ENCODE measurements at regions not wholly inside any gene's neighbourhood (a gene's known extent, or its start where the extent isn't known, plus 50 kb on each side); places are given as distances from the start of the nearest gene placed in this dataset.

DNA sequence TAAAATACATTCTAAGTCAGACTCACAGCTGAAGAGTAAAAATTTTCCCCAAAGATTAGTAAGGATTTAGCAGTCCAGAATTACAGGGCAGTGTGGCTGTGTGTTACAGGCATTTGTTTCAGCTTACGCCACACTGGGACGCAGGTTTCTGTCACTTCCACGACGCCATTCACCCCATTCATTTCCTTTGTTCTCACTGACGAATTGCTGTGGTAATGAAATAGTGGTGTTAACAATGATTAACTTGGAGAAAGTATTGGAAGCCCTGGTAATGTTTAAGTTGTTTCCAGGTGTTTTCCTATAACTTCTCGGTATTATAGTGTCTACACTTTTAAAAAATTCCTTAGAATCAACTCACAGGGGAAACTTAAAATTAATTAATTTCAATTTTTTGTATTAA lies 370.9 kb downstream of the SH2D4B start:
- Histone ChIP-seq H3K9ac (ENCODE audit: low read length) (no peak overlapping the region), H3K27me3 (replicated peaks; ENCODE audit: control insufficient read depth, insufficient read depth, low read length) (peaks cover 7% of the 10 kb centered on the region), H3K36me3 (ENCODE audit: control insufficient read depth, insufficient read depth, low read length, severe bottlenecking) (no peaks in the 10 kb centered on the region), H3K9me3 (ENCODE audit: control insufficient read depth, low read length) (no peaks in the 10 kb centered on the region), H3K4me1 (ENCODE audit: control insufficient read depth, insufficient read depth, low read length) (no peaks in the 10 kb centered on the region), H3K4me3 (ENCODE audit: low read length) (no peak overlapping the region)
- DNase-seq (ENCODE audit: low read depth), result no peak

DNA sequence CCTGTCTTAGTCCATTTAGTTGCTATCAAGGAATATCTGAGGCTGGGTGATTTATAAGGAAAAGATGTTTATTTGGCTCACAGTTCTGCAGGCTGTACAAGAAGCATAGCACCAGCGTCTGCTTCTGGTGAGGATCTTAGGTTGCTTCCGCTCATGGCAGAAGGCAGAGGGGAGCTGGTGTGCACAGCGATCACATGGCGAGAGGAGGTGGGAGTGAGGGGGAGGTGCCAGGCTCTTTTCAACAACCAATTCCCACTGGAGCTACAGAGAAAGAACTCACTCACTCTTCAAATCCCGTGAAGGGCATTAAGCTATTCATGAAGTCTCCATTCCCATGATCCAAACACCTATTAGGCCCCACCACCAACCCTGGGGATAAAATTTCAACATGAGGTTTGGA lies 371.6 kb downstream of the SH2D4B start:
- no peaks in the 10 kb centered on the region for H3K4me1 ChIP-seq (ENCODE audit: control insufficient read depth, insufficient read depth, low read length)
- H3K36me3 ChIP-seq (ENCODE audit: control insufficient read depth, insufficient read depth, low read length, severe bottlenecking), result no peaks in the 10 kb centered on the region
- H3K27me3 ChIP-seq (replicated peaks; ENCODE audit: control insufficient read depth, insufficient read depth, low read length), result peaks cover 7% of the 10 kb centered on the region
- DNase-seq (ENCODE audit: low read depth), result no peak
- no peaks in the 10 kb centered on the region for H3K9me3 ChIP-seq (ENCODE audit: control insufficient read depth, low read length)
- H3K4me3 ChIP-seq (ENCODE audit: low read length), result no peak overlapping the region
- no peak overlapping the region for H3K9ac ChIP-seq (ENCODE audit: low read length)

DNA sequence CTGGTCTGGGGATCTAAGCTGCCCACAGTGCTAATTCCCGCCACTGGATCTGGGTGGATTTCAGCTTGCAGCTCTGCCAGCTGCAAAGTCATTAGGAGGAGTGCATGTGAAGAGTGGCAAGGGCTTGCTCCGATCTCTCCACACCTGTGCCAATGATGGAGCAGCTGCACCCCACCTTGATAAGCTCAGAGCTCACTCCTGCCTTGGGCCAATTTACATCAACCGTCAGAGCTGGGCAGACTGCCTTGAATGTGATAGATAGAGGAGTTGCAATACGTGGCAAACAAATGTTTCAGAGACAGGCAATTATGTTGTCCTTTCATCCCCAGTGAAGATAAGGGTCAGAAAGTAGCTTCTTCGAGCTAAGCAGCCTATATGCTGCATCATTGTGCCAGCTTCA lies 379.9 kb downstream of the SH2D4B start:
- DNase-seq (ENCODE audit: low read depth), result no peak
- Histone ChIP-seq H3K4me1 (ENCODE audit: control insufficient read depth, insufficient read depth, low read length) (peaks cover 7% of the 10 kb centered on the region), H3K36me3 (ENCODE audit: control insufficient read depth, insufficient read depth, low read length, severe bottlenecking) (no peaks in the 10 kb centered on the region), H3K9ac (ENCODE audit: low read length) (no peak overlapping the region), H3K9me3 (ENCODE audit: control insufficient read depth, low read length) (no peaks in the 10 kb centered on the region), H3K27me3 (replicated peaks; ENCODE audit: control insufficient read depth, insufficient read depth, low read length) (no peaks in the 10 kb centered on the region), H3K4me3 (ENCODE audit: low read length) (no peak overlapping the region)

DNA sequence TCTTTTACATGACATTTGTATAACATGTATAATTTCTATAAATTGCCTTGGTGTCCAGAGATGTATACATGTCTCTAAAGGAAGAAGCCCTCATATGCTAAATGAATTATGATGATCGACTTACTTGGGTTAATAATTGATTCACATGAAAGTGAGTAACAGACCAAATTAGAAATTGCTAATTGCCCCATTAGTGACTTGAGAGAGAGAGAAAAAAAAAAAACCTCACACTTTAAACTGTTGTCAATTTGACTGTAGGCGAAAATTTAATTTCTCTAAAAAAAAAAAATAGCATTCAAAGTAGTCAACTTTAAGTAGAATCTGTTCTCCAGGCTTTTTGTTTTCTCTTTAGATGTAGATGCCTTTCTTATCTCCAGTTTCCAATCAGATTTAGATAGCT lies 383.3 kb downstream of the SH2D4B start:
- peaks cover 7% of the 10 kb centered on the region for H3K4me1 ChIP-seq (ENCODE audit: control insufficient read depth, insufficient read depth, low read length)
- H3K4me3 ChIP-seq (ENCODE audit: low read length), result no peak overlapping the region
- no peak overlapping the region for H3K9ac ChIP-seq (ENCODE audit: low read length)
- H3K9me3 ChIP-seq (ENCODE audit: control insufficient read depth, low read length), result no peaks in the 10 kb centered on the region
- H3K36me3 ChIP-seq (ENCODE audit: control insufficient read depth, insufficient read depth, low read length, severe bottlenecking), result no peaks in the 10 kb centered on the region
- H3K27me3 ChIP-seq (replicated peaks; ENCODE audit: control insufficient read depth, insufficient read depth, low read length), result no peaks in the 10 kb centered on the region
- no peak for DNase-seq (ENCODE audit: low read depth)

DNA sequence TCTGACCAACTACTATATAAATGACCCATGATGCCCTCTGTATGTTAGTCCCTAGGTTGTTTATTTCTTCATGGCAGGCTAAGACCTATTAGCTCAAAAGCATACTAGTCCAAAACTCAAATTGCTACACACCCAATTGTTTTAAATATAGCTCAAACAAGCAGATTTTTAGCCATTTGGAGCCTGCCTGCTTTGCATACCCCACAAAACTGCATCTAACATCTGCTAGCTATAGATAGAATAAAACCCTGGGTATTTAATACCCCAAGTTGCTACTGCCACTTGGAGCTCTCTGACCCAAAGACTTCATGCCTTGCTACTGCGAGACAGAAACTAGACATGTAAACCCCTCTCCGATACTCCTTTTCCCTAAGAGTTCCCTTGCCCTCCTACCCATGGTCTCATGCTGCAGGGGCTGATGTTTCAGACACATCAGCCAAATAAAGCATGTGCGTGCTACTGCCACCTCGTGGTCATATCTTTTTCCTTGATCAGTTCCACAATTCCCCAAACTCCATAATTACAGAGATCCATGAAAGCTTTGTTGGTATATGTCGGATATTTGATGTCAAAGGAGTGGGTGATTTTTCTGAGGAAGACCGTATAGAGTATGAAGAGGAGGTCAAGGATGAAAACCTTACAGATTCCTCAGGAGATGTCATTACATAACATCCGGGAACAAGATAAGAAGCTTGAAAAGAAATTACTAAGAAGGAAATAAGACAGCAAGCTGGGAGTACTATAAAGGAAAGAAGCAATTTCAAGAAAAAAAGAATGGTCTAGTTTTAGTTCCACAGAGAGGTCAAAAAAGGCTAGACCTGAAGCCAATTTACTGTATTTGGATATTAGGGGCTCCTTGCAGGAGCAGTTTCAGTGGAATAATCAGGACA lies 386.6 kb downstream of the SH2D4B start:
- Histone ChIP-seq H3K36me3 (ENCODE audit: control insufficient read depth, insufficient read depth, low read length, severe bottlenecking) (no peaks in the 10 kb centered on the region), H3K9me3 (ENCODE audit: control insufficient read depth, low read length) (no peaks in the 10 kb centered on the region), H3K4me1 (ENCODE audit: control insufficient read depth, insufficient read depth, low read length) (peaks cover 3% of the 10 kb centered on the region), H3K9ac (ENCODE audit: low read length) (no peak overlapping the region), H3K4me3 (ENCODE audit: low read length) (no peak overlapping the region), H3K27me3 (replicated peaks; ENCODE audit: control insufficient read depth, insufficient read depth, low read length) (no peaks in the 10 kb centered on the region)
- peak; percentile 75 for DNase-seq (ENCODE audit: low read depth)

DNA sequence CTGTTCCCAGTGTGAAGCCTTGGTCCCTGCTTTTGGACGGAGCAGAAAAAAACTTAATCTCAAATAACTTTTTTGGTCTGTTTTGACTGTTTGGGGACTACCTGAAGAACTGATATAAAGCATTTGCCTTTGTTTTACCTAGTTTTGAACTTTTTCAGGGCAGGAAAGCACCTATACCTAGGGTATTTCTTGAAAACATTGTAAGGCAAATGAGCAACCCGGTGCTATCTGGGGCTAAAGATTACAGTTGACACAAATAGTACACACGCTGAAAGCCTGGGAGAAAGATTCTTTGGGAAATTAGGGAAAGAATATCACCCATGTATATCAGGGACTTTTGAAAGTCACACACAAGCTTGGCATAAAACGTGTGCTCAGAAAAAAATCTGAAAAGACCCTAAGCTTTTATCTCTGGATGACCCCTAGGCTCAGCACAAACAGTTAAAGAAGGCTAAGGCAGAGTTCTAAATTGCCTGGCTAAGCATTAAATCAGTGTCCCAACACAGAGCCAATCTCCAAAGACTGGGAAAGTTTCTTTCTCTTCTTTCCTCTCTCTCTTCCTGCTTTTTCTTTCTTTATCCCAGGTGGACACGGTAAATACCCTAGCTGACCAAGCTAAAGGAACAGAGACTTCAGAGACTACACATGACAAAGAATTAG lies 389.8 kb downstream of the SH2D4B start:
- Histone ChIP-seq H3K4me1 (ENCODE audit: control insufficient read depth, insufficient read depth, low read length) (no peaks in the 10 kb centered on the region), H3K36me3 (ENCODE audit: control insufficient read depth, insufficient read depth, low read length, severe bottlenecking) (no peaks in the 10 kb centered on the region)

DNA sequence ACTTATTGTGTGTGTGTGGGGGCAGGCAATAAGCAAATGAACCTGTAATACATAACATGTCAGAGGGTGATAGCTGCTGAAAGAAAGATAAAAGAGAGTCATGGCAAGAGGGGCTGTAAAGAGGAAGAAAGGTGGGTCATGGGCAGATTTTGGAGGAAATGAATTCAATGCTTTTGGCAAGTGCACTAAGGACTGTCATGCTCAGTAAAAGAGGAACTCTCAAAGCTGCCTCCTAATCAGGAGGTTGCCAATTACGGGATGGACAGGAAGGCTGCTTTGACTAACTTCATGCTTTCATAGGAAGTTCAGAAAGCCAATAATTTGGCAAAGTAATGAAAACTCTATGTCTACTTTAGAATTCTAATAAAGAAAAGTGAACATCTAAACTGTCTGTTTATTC lies 401.2 kb downstream of the SH2D4B start:
- Histone ChIP-seq H3K4me3 (ENCODE audit: low read length) (no peak overlapping the region), H3K9me3 (ENCODE audit: control insufficient read depth, low read length) (no peaks in the 10 kb centered on the region), H3K4me1 (ENCODE audit: control insufficient read depth, insufficient read depth, low read length) (no peaks in the 10 kb centered on the region), H3K9ac (ENCODE audit: low read length) (no peak overlapping the region), H3K27me3 (replicated peaks; ENCODE audit: control insufficient read depth, insufficient read depth, low read length) (no peaks in the 10 kb centered on the region), H3K36me3 (ENCODE audit: control insufficient read depth, insufficient read depth, low read length, severe bottlenecking) (no peaks in the 10 kb centered on the region)
- no peak for DNase-seq (ENCODE audit: low read depth)

More for the DNA sequence above, 389.8 kb downstream of the SH2D4B start:
- Histone ChIP-seq H3K27me3 (replicated peaks; ENCODE audit: control insufficient read depth, insufficient read depth, low read length) (no peaks in the 10 kb centered on the region), H3K9me3 (ENCODE audit: control insufficient read depth, low read length) (no peaks in the 10 kb centered on the region), H3K9ac (ENCODE audit: low read length) (no peak overlapping the region), H3K4me3 (ENCODE audit: low read length) (no peak overlapping the region)
- no peak for DNase-seq (ENCODE audit: low read depth)

DNA sequence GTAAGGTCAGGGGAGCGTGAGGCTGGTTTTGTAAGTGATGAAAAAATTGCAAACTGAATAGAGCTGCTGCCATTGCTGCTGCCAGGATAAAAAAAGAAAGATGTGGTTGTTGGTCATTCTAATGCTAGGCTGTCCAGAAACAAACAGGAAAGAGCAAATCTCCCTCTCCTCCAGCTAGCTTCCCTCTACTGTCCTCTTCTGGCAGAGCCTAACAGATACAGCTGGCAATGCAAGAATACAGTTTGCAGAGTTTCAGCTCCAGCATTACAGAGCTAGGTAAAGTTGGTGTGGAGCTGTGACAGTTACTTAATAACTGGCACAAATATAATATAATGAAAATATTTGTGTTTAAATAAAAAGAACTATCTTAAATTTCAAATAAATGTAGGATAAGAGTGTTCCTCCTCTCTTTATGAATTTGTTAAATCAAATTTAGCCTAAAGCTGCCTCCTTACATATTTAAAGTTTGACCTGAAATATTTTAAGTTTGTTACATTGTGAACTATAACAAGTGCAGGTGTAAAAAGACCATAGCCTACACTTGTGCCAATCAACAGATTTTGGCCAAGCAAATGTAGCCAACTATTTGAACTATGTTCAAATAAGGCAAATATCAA lies 407.7 kb downstream of the SH2D4B start:
- peaks cover 5% of the 10 kb centered on the region for H3K4me1 ChIP-seq (ENCODE audit: control insufficient read depth, insufficient read depth, low read length)
- H3K9ac ChIP-seq (ENCODE audit: low read length), result no peak overlapping the region
- DNase-seq (ENCODE audit: low read depth), result no peak
- no peaks in the 10 kb centered on the region for H3K27me3 ChIP-seq (replicated peaks; ENCODE audit: control insufficient read depth, insufficient read depth, low read length)
- no peak overlapping the region for H3K4me3 ChIP-seq (ENCODE audit: low read length)
- H3K36me3 ChIP-seq (ENCODE audit: control insufficient read depth, insufficient read depth, low read length, severe bottlenecking), result no peaks in the 10 kb centered on the region
- no peaks in the 10 kb centered on the region for H3K9me3 ChIP-seq (ENCODE audit: control insufficient read depth, low read length)

DNA sequence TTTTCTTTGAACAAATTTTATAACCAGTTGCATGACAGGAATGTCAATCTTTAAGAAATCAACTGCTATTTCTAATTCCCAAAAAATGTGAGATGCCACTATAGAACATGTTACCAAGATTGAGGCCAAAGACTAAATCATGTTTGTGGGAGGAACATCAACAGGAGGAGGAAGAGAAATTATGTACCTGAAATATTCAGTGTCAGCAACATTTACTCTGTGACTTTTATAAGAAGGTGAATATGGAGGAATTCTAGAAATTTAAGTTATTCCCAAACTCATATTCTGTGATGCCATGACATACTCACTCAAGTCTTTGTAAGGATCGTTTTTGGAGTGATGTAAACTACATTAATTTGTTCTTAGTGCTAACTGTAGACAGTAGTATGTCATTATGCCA lies 408.4 kb downstream of the SH2D4B start:
- no peak overlapping the region for H3K4me3 ChIP-seq (ENCODE audit: low read length)
- peaks cover 5% of the 10 kb centered on the region for H3K4me1 ChIP-seq (ENCODE audit: control insufficient read depth, insufficient read depth, low read length)
- H3K9me3 ChIP-seq (ENCODE audit: control insufficient read depth, low read length), result no peaks in the 10 kb centered on the region
- DNase-seq (ENCODE audit: low read depth), result no peak
- no peak overlapping the region for H3K9ac ChIP-seq (ENCODE audit: low read length)
- H3K36me3 ChIP-seq (ENCODE audit: control insufficient read depth, insufficient read depth, low read length, severe bottlenecking), result no peaks in the 10 kb centered on the region
- H3K27me3 ChIP-seq (replicated peaks; ENCODE audit: control insufficient read depth, insufficient read depth, low read length), result no peaks in the 10 kb centered on the region

DNA sequence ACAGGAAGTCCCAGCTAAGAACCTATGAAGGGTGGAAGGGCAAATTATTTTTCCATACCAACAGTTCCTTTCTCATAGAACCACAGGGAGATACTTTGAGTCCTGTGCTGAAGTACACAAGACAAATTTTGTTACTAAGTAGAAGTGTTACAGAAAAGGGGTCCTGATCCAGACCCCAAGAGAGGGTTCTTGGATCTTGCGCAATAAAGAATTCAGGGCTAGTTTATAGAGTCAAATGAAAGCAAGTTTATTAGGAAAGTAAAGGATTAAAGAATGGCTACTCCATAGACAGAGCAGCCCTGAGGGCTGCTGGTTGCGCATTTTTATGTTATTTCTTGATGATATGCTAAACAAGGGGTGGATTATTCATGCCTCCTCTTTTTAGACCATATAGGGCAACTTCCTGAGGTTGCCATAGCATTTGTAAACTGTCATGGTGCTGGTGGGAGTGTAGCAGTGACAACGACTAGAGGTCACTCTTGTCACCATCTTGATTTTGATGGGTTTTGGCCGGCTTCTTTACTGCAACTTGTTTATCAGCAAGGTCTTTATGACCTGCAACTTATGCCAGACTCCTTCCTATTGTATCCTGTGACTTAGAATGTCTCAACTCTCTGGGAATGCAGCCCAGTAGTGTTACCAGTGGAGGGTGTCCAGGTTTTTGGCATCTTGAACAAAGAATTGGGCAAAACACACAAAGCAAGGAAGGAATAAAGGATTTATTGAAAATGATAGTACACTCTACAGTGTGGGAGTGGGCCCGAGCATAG lies 409.4 kb downstream of the SH2D4B start:
- Histone ChIP-seq H3K4me3 (ENCODE audit: low read length) (no peak overlapping the region), H3K9me3 (ENCODE audit: control insufficient read depth, low read length) (no peaks in the 10 kb centered on the region), H3K9ac (ENCODE audit: low read length) (no peak overlapping the region), H3K27me3 (replicated peaks; ENCODE audit: control insufficient read depth, insufficient read depth, low read length) (no peaks in the 10 kb centered on the region), H3K36me3 (ENCODE audit: control insufficient read depth, insufficient read depth, low read length, severe bottlenecking) (no peaks in the 10 kb centered on the region), H3K4me1 (ENCODE audit: control insufficient read depth, insufficient read depth, low read length) (peaks cover 5% of the 10 kb centered on the region)
- DNase-seq (ENCODE audit: low read depth), result no peak

DNA sequence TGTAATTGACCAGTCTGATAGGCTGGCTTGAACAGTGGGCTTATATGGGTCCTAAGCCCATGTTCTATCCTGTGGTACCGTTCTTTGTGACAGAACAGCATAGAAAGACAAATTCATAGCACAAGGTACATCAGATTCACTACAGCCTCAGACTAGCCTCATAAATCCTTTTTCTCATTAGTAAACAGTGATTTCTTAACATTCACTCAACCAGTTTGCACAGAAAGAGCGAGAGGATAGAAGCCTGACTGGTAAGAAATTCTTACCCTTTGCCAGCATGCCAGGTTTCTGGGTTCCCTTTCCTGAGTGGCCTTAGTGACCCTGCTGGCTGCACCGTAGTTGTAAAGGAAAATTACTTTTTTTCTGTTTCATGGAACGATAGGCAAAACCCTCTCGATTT lies 412.1 kb downstream of the SH2D4B start:
- no peak for DNase-seq (ENCODE audit: low read depth)

More for the DNA sequence above, 412.1 kb downstream of the SH2D4B start:
- Histone ChIP-seq H3K36me3 (ENCODE audit: control insufficient read depth, insufficient read depth, low read length, severe bottlenecking) (no peaks in the 10 kb centered on the region), H3K27me3 (replicated peaks; ENCODE audit: control insufficient read depth, insufficient read depth, low read length) (no peaks in the 10 kb centered on the region), H3K4me1 (ENCODE audit: control insufficient read depth, insufficient read depth, low read length) (peaks cover 5% of the 10 kb centered on the region), H3K4me3 (ENCODE audit: low read length) (no peak overlapping the region), H3K9ac (ENCODE audit: low read length) (no peak overlapping the region), H3K9me3 (ENCODE audit: control insufficient read depth, low read length) (no peaks in the 10 kb centered on the region)

All from adipocyte (in vitro differentiated cells).